ENCODE measurements at regions not wholly inside any gene's neighbourhood (a gene's known extent, or its start where the extent isn't known, plus 50 kb on each side); places are given as distances from the start of the nearest gene placed in this dataset.

DNA sequence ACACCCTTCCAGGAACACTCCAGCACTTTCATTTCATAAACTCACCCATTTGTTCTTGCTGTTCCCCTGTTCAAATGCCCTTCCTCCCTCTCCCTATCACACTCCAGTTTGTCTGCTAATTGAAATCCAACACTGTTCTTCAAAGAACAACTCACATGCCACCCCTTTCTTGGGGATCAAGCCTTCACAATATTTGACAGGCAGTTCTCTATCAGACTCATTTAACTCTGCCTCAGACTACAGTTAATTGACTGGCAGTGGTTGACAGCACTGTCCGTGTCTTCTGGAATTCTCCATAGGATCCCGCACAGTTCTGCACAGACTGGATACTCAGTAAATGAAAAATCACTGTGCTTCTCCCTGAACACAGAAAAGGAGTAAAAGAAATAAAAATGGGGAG lies 87.8 kb downstream of the PMP22 start:
- no peak for FAIRE-seq
- ChIA-PET CTCF (ENCODE audit: low intra/inter-chr PET ratio, low total read pairs) (no interaction called here), POLR2A (no interaction called here)
- Histone ChIP-seq H2AFZ (ENCODE audit: low read length) (no peak overlapping the region), H3K27me3 (ENCODE audit: control insufficient read depth in 1 of 2, insufficient read depth in 2 of 2, low read length in 2 of 2) (peaks cover 0 to 25% of the 10 kb centered on the region in 2 experiments; a peak in 4 of 5 replicates), H3K36me3 (replicated peaks in 1 of 2; ENCODE audit: control insufficient read depth in 1 of 2, insufficient read depth in 2 of 2, low read length in 2 of 2) (no peaks in the 10 kb centered on the region), H3K4me1 (ENCODE audit: insufficient read depth, low read length) (peaks cover 9% of the 10 kb centered on the region; the same call in 1 of the 2 replicates), H4K20me1 (ENCODE audit: insufficient read depth, low read length) (no peaks in the 10 kb centered on the region), H3K9me3 (ENCODE audit: low read length) (no peaks in the 10 kb centered on the region), H3K79me2 (ENCODE audit: insufficient read depth, low read length) (no peaks in the 10 kb centered on the region), H3K27ac (ENCODE audit: extremely low read length, insufficient read depth, low read length) (no peak overlapping the region), H3K4me2 (ENCODE audit: low read depth, low read length) (no peak overlapping the region), H3K9ac (ENCODE audit: insufficient read depth, low read depth, low read length) (no peak overlapping the region), H3K4me3 (replicated peaks in 1 of 3; ENCODE audit: insufficient read depth in 1 of 3, low read depth in 2 of 3, low read length in 3 of 3) (no peak overlapping the region)
- no TSS peak for BruUV-seq (replicated peaks)
- in situ Hi-C loops (cut with HindIII; ENCODE audit: extremely low pct_ligation_motif_present, low pct_unique_long_range_greater_than_20kb) = no loop called here
- TF ChIP-seq ZNF670 (CRISPR knock-in tag; IDR thresholded peaks at IDR 0.05; ENCODE audit: borderline replicate concordance) (no peak), ZBTB7A (CRISPR knock-in tag; IDR thresholded peaks at IDR 0.05) (no peak), FIP1L1 (IDR thresholded peaks at IDR 0.05; ENCODE audit: borderline replicate concordance, insufficient read depth, low read depth, low read length) (no peak), ZNF780A (CRISPR knock-in tag; IDR thresholded peaks at IDR 0.05) (no peak), ZNF430 (CRISPR knock-in tag; IDR thresholded peaks at IDR 0.05) (no peak), CENPX (CRISPR knock-in tag; IDR thresholded peaks at IDR 0.05) (no peak), RAD51 (IDR thresholded peaks at IDR 0.05; ENCODE audit: borderline replicate concordance) (no peak), ZNF629 (CRISPR knock-in tag; conservative IDR thresholded peaks at IDR 0.05) (no peak), FOXM1 (CRISPR knock-in tag; IDR thresholded peaks at IDR 0.05) (no peak), U2AF1 (optimal IDR thresholded peaks at IDR 0.05; ENCODE audit: low read depth, low read length) (no peak), BORCS8-MEF2B (CRISPR knock-in tag; IDR thresholded peaks at IDR 0.05) (no peak), SNAI1 (CRISPR knock-in tag; IDR thresholded peaks at IDR 0.05; ENCODE audit: borderline replicate concordance) (no peak), ZNF788 (CRISPR knock-in tag; IDR thresholded peaks at IDR 0.05; ENCODE audit: borderline replicate concordance) (no peak), ZNF501 (CRISPR knock-in tag; IDR thresholded peaks at IDR 0.05) (no peak)
- TF ChIP-seq, protein P1, sequence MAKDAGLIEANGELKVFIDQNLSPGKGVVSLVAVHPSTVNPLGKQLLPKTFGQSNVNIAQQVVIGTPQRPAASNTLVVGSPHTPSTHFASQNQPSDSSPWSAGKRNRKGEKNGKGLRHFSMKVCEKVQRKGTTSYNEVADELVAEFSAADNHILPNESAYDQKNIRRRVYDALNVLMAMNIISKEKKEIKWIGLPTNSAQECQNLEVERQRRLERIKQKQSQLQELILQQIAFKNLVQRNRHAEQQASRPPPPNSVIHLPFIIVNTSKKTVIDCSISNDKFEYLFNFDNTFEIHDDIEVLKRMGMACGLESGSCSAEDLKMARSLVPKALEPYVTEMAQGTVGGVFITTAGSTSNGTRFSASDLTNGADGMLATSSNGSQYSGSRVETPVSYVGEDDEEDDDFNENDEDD (CRISPR knock-in tag; IDR thresholded peaks at IDR 0.05; ENCODE audit: borderline replicate concordance) = no peak
- TF ChIP-seq, protein P2, sequence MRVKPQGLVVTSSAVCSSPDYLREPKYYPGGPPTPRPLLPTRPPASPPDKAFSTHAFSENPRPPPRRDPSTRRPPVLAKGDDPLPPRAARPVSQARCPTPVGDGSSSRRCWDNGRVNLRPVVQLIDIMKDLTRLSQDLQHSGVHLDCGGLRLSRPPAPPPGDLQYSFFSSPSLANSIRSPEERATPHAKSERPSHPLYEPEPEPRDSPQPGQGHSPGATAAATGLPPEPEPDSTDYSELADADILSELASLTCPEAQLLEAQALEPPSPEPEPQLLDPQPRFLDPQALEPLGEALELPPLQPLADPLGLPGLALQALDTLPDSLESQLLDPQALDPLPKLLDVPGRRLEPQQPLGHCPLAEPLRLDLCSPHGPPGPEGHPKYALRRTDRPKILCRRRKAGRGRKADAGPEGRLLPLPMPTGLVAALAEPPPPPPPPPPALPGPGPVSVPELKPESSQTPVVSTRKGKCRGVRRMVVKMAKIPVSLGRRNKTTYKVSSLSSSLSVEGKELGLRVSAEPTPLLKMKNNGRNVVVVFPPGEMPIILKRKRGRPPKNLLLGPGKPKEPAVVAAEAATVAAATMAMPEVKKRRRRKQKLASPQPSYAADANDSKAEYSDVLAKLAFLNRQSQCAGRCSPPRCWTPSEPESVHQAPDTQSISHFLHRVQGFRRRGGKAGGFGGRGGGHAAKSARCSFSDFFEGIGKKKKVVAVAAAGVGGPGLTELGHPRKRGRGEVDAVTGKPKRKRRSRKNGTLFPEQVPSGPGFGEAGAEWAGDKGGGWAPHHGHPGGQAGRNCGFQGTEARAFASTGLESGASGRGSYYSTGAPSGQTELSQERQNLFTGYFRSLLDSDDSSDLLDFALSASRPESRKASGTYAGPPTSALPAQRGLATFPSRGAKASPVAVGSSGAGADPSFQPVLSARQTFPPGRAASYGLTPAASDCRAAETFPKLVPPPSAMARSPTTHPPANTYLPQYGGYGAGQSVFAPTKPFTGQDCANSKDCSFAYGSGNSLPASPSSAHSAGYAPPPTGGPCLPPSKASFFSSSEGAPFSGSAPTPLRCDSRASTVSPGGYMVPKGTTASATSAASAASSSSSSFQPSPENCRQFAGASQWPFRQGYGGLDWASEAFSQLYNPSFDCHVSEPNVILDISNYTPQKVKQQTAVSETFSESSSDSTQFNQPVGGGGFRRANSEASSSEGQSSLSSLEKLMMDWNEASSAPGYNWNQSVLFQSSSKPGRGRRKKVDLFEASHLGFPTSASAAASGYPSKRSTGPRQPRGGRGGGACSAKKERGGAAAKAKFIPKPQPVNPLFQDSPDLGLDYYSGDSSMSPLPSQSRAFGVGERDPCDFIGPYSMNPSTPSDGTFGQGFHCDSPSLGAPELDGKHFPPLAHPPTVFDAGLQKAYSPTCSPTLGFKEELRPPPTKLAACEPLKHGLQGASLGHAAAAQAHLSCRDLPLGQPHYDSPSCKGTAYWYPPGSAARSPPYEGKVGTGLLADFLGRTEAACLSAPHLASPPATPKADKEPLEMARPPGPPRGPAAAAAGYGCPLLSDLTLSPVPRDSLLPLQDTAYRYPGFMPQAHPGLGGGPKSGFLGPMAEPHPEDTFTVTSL (CRISPR knock-in tag; IDR thresholded peaks at IDR 0.05; ENCODE audit: borderline replicate concordance) = no peak
- TF ChIP-seq, protein P3, sequence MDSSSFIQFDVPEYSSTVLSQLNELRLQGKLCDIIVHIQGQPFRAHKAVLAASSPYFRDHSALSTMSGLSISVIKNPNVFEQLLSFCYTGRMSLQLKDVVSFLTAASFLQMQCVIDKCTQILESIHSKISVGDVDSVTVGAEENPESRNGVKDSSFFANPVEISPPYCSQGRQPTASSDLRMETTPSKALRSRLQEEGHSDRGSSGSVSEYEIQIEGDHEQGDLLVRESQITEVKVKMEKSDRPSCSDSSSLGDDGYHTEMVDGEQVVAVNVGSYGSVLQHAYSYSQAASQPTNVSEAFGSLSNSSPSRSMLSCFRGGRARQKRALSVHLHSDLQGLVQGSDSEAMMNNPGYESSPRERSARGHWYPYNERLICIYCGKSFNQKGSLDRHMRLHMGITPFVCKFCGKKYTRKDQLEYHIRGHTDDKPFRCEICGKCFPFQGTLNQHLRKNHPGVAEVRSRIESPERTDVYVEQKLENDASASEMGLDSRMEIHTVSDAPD (CRISPR knock-in tag; IDR thresholded peaks at IDR 0.05) = no peak
- ATAC-seq = no peak
- intact Hi-C loops (cut with micrococcal nuclease; ENCODE audit: unreplicated experiment) = no loop called here
- 48% methylated on average over 2 of the region's 2 CpGs for WGBS (ENCODE audit: low lambda C conversion rate)
- no peak for DNase-seq (ENCODE audit: low spot score)

Data from HepG2 (cell line).